ENCODE measurements at regions not wholly inside any gene's neighbourhood (a gene's known extent, or its start where the extent isn't known, plus 50 kb on each side); places are given as distances from the start of the nearest gene placed in this dataset.

GRCh38 chr21:43334214-43334958, 92.5 kb downstream of the SIK1 start:
- RAD21 ChIA-PET (ENCODE audit: low non-redundant PET in 1 of 2, low total read pairs in 2 of 2, uncharacterized antibody in 2 of 2, unreplicated experiment in 2 of 2): no interaction called here
- no peak for ATAC-seq

More at GRCh38 chr21:43334214-43334958, 92.5 kb downstream of the SIK1 start:
- TF ChIP-seq EGR1 (IDR thresholded peaks at IDR 0.05; ENCODE audit: low read depth) (no peak), RAD21 (IDR thresholded peaks at IDR 0.05; ENCODE audit: low read depth) (no peak), POLR2A (IDR thresholded peaks at IDR 0.05; ENCODE audit: borderline replicate concordance, extremely low read depth, insufficient read depth, insufficient read length) (no peak), EZH2phosphoT487 (IDR thresholded peaks at IDR 0.05; ENCODE audit: borderline replicate concordance) (no peak), SIN3A (IDR thresholded peaks at IDR 0.05; ENCODE audit: low read depth) (no peak), ZFX (IDR thresholded peaks at IDR 0.05) (no peak)
- TF ChIP-seq, protein P1, sequence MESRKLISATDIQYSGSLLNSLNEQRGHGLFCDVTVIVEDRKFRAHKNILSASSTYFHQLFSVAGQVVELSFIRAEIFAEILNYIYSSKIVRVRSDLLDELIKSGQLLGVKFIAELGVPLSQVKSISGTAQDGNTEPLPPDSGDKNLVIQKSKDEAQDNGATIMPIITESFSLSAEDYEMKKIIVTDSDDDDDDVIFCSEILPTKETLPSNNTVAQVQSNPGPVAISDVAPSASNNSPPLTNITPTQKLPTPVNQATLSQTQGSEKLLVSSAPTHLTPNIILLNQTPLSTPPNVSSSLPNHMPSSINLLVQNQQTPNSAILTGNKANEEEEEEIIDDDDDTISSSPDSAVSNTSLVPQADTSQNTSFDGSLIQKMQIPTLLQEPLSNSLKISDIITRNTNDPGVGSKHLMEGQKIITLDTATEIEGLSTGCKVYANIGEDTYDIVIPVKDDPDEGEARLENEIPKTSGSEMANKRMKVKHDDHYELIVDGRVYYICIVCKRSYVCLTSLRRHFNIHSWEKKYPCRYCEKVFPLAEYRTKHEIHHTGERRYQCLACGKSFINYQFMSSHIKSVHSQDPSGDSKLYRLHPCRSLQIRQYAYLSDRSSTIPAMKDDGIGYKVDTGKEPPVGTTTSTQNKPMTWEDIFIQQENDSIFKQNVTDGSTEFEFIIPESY (IDR thresholded peaks at IDR 0.05; ENCODE audit: extremely low read depth, insufficient replicate concordance, low read length): no peak
- TF ChIP-seq, protein P2, sequence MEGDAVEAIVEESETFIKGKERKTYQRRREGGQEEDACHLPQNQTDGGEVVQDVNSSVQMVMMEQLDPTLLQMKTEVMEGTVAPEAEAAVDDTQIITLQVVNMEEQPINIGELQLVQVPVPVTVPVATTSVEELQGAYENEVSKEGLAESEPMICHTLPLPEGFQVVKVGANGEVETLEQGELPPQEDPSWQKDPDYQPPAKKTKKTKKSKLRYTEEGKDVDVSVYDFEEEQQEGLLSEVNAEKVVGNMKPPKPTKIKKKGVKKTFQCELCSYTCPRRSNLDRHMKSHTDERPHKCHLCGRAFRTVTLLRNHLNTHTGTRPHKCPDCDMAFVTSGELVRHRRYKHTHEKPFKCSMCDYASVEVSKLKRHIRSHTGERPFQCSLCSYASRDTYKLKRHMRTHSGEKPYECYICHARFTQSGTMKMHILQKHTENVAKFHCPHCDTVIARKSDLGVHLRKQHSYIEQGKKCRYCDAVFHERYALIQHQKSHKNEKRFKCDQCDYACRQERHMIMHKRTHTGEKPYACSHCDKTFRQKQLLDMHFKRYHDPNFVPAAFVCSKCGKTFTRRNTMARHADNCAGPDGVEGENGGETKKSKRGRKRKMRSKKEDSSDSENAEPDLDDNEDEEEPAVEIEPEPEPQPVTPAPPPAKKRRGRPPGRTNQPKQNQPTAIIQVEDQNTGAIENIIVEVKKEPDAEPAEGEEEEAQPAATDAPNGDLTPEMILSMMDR (IDR thresholded peaks at IDR 0.05 in 2 of 3, conservative IDR thresholded peaks at IDR 0.05 in 1 of 3; ENCODE audit: borderline replicate concordance in 1 of 3, insufficient read depth in 1 of 3, low read depth in 2 of 3, low read length in 2 of 3): no peak
- intact Hi-C loops (cut with micrococcal nuclease): no loop called here
- Histone ChIP-seq H2AFZ (ENCODE audit: low read depth, low read length, poor library complexity, severe bottlenecking) (no peak overlapping the region), H3K36me3 (ENCODE audit: control insufficient read depth in 1 of 2, insufficient read depth in 2 of 2, low read length in 2 of 2) (no peaks in the 10 kb centered on the region), H3K4me1 (ENCODE audit: control insufficient read depth in 1 of 2, insufficient read depth in 2 of 2, low read length in 2 of 2) (peaks cover 2 to 10% of the 10 kb centered on the region in 2 experiments; a peak in 2 of 4 replicates), H3K79me2 (ENCODE audit: insufficient read depth, low read length) (no peaks in the 10 kb centered on the region), H3K27me3 (ENCODE audit: insufficient read depth, low read length) (no peaks in the 10 kb centered on the region), H3K9me3 (ENCODE audit: control insufficient read depth in 1 of 2, insufficient read depth in 1 of 2, low read depth in 1 of 2, low read length in 2 of 2) (no peaks in the 10 kb centered on the region), H3K27ac (ENCODE audit: low read depth, low read length) (no peak overlapping the region), H4K20me1 (ENCODE audit: insufficient read depth) (no peaks in the 10 kb centered on the region), H3K9ac (ENCODE audit: low read length) (no peak overlapping the region), H3K4me2 (ENCODE audit: low read length) (no peak overlapping the region), H3K9me2 (ENCODE audit: insufficient read depth) (no peaks in the 10 kb centered on the region), H3K4me3 (replicated peaks in 1 of 2; ENCODE audit: low read depth in 1 of 2, low read length in 2 of 2) (no peak overlapping the region)
- CTCF ChIA-PET: no interaction called here
- no TSS peak for BruUV-seq (replicated peaks)
- no peak for DNase-seq (ENCODE audit: low read depth, low spot score)
- POLR2A ChIA-PET: interaction anchor here (0.8 kb wide), 1 partner anchor 591 kb away, joined by 3 read pairs; no protein-coding TSS in a partner anchor

All from HCT116 (cell line).